ENCODE measurements at regions not wholly inside any gene's neighbourhood (a gene's known extent, or its start where the extent isn't known, plus 50 kb on each side); places are given as distances from the start of the nearest gene placed in this dataset.

DNA sequence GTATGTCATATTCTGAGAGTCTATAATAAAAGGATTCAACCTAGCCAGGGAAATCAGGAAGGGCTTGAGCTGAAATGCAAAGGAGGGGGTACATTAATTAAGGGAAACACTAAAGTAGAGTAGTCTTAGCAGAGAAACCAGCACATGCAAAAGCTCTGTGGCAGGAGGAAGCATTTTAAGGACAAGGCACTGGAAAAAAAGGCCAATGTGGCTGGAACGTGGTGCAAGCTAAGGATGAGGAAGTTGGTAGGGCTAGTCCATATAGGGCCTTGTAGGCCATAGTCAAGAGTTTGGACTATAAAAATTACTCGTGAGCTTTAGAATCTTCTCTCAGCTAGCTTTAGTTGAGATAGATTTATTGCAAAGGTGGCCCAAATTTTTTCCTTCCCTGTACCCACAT lies 75.2 kb upstream of the TOP1 start:
- TF ChIP-seq ATF3 (IDR thresholded peaks at IDR 0.05) (no peak), RAD21 (IDR thresholded peaks at IDR 0.05; ENCODE audit: low read depth) (no peak), CBX3 (IDR thresholded peaks at IDR 0.05; ENCODE audit: low read depth) (no peak), ZNF274 (IDR thresholded peaks at IDR 0.05; ENCODE audit: low read depth, low read length) (no peak), CTCF (IDR thresholded peaks at IDR 0.05 in 2 of 3, conservative IDR thresholded peaks at IDR 0.05 in 1 of 3; ENCODE audit: borderline replicate concordance in 1 of 3, insufficient read depth in 1 of 3, low read depth in 2 of 3, low read length in 2 of 3) (no peak), EZH2phosphoT487 (IDR thresholded peaks at IDR 0.05; ENCODE audit: borderline replicate concordance) (no peak), SP1 (IDR thresholded peaks at IDR 0.05; ENCODE audit: low read depth) (no peak), FOSL1 (IDR thresholded peaks at IDR 0.05; ENCODE audit: low read depth) (no peak)
- TF ChIP-seq, protein P1, sequence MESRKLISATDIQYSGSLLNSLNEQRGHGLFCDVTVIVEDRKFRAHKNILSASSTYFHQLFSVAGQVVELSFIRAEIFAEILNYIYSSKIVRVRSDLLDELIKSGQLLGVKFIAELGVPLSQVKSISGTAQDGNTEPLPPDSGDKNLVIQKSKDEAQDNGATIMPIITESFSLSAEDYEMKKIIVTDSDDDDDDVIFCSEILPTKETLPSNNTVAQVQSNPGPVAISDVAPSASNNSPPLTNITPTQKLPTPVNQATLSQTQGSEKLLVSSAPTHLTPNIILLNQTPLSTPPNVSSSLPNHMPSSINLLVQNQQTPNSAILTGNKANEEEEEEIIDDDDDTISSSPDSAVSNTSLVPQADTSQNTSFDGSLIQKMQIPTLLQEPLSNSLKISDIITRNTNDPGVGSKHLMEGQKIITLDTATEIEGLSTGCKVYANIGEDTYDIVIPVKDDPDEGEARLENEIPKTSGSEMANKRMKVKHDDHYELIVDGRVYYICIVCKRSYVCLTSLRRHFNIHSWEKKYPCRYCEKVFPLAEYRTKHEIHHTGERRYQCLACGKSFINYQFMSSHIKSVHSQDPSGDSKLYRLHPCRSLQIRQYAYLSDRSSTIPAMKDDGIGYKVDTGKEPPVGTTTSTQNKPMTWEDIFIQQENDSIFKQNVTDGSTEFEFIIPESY (IDR thresholded peaks at IDR 0.05; ENCODE audit: extremely low read depth, insufficient replicate concordance, low read length): no peak
- intact Hi-C loops (cut with micrococcal nuclease): no loop called here
- no peaks in the 10 kb centered on the region for H3K79me2 ChIP-seq (ENCODE audit: insufficient read depth, low read length)
- H3K9ac ChIP-seq (ENCODE audit: low read length): no peak overlapping the region
- H3K4me1 ChIP-seq (ENCODE audit: control insufficient read depth in 1 of 2, insufficient read depth in 2 of 2, low read length in 2 of 2): peaks cover 0 to 7% of the 10 kb centered on the region in 2 experiments; a peak in 2 of 4 replicates
- ChIA-PET RAD21 (ENCODE audit: low non-redundant PET in 1 of 2, low total read pairs in 2 of 2, uncharacterized antibody in 2 of 2, unreplicated experiment in 2 of 2) (no interaction called here), CTCF (interaction anchor here (1.1 to 3.5 kb wide), 2 partner anchors 10 to 15 kb away, joined by 3 to 15 read pairs; no protein-coding TSS in a partner anchor), POLR2A (no interaction called here)
- H3K27ac ChIP-seq (ENCODE audit: low read depth, low read length): no peak overlapping the region
- no peaks in the 10 kb centered on the region for H3K9me2 ChIP-seq (ENCODE audit: insufficient read depth)
- H3K9me3 ChIP-seq (ENCODE audit: control insufficient read depth in 1 of 2, insufficient read depth in 1 of 2, low read depth in 1 of 2, low read length in 2 of 2): peaks cover 0 to 8% of the 10 kb centered on the region in 2 experiments; a peak in 1 of 4 replicates
- H3K27me3 ChIP-seq (ENCODE audit: insufficient read depth, low read length): no peaks in the 10 kb centered on the region
- H4K20me1 ChIP-seq (ENCODE audit: insufficient read depth): no peaks in the 10 kb centered on the region
- no peaks in the 10 kb centered on the region for H3K36me3 ChIP-seq (ENCODE audit: control insufficient read depth in 1 of 2, insufficient read depth in 2 of 2, low read length in 2 of 2)
- ATAC-seq (no peak), DNase-seq (ENCODE audit: low read depth, low spot score) (no peak)
- H3K4me3 ChIP-seq (replicated peaks in 1 of 2; ENCODE audit: low read depth in 1 of 2, low read length in 2 of 2): no peak overlapping the region
- no TSS peak for BruUV-seq (replicated peaks)
- no peak overlapping the region for H2AFZ ChIP-seq (ENCODE audit: low read depth, low read length, poor library complexity, severe bottlenecking)
- H3K4me2 ChIP-seq (ENCODE audit: low read length): no peak overlapping the region
